IMR-90 (cell line): ENCODE measurements at regions not wholly inside any gene's neighbourhood (a gene's known extent, or its start where the extent isn't known, plus 50 kb on each side); places are given as distances from the start of the nearest gene placed in this dataset.

Source experiments
- BHLHE40 ChIP-seq: fragments of 150-350 bp; IDR thresholded peaks from 2 replicates; pipeline ENCODE4 v1.6.1; 2016; ENCODE audit warnings: mild to moderate bottlenecking, low read depth, low read length
- CEBPB ChIP-seq: IDR thresholded peaks from 2 replicates; pipeline ENCODE4 v1.6.1; 2012; ENCODE audit warnings: low read depth, low read length, improper control_type of control experiment
- CHD1 ChIP-seq: IDR thresholded peaks from 2 replicates; pipeline ENCODE4 v1.6.1; 2012; ENCODE audit warnings: low read depth, low read length, improper control_type of control experiment
- CTCF ChIP-seq: conservative IDR thresholded peaks from 2 replicates; pipeline ENCODE4 v1.5.1; 2012; ENCODE audit warnings: mild to moderate bottlenecking, low read depth, low read length, improper control_type of control experiment
- ELK1 ChIP-seq: fragments of 150-350 bp; IDR thresholded peaks from 2 replicates; pipeline ENCODE4 v1.6.1; 2016; ENCODE audit warnings: low read depth, mild to moderate bottlenecking, low read length, moderate library complexity, borderline replicate concordance
- FOS ChIP-seq: fragments of 150-350 bp; IDR thresholded peaks from 2 replicates; pipeline ENCODE4 v1.6.1; 2016; ENCODE audit warnings: low read depth, low read length
- MAFK ChIP-seq: IDR thresholded peaks from 2 replicates; pipeline ENCODE4 v1.6.1; 2012; ENCODE audit warnings: low read depth, low read length, improper control_type of control experiment
- MXI1 ChIP-seq: IDR thresholded peaks from 2 replicates; pipeline ENCODE4 v1.6.1; 2012; ENCODE audit warnings: low read depth, mild to moderate bottlenecking, low read length, moderate library complexity, borderline replicate concordance
- POLR2A ChIP-seq: IDR thresholded peaks from 2 replicates; pipeline ENCODE4 v1.6.1; 2012; ENCODE audit warnings: mild to moderate bottlenecking, low read depth, low read length
- RAD21 ChIP-seq: IDR thresholded peaks from 2 replicates; pipeline ENCODE4 v1.6.1; 2012; ENCODE audit warnings: low read length, improper control_type of control experiment
- RCOR1 ChIP-seq: IDR thresholded peaks from 2 replicates; pipeline ENCODE4 v1.6.1; 2012; ENCODE audit warnings: mild to moderate bottlenecking, low read length, improper control_type of control experiment; ENCODE audit not compliant: insufficient replicate concordance
- USF2 ChIP-seq: fragments of 150-350 bp; IDR thresholded peaks from 2 replicates; pipeline ENCODE4 v1.6.1; 2017; ENCODE audit warnings: mild to moderate bottlenecking, antibody characterized with exemption, low read length, low read depth

- no peak for TF ChIP-seq CTCF
- no peak for TF ChIP-seq BHLHE40
- no peak for TF ChIP-seq RCOR1
- no peak for TF ChIP-seq POLR2A
- TF ChIP-seq FOS = no peak
- no peak for TF ChIP-seq MAFK
- no peak for TF ChIP-seq CEBPB
- TF ChIP-seq RAD21 = no peak
- no peak for TF ChIP-seq ELK1
- TF ChIP-seq MXI1 = no peak
- TF ChIP-seq CHD1 = no peak
- no peak for TF ChIP-seq USF2
Measured at GRCh38 chr12:115574826-115575225, 702.7 kb downstream of the MED13L start.
